HG02981 (cell line): ENCODE measurements at regions not wholly inside any gene's neighbourhood (a gene's known extent, or its start where the extent isn't known, plus 50 kb on each side); places are given as distances from the start of the nearest gene placed in this dataset.

Source experiments
- ATAC-seq: cut with Tn5 transposase; IDR thresholded peaks from one replicate; pipeline ENCODE4 v1.9.1; 2021; ENCODE audit warnings: mild to moderate bottlenecking, moderate library complexity; ENCODE audit not compliant: unreplicated experiment

DNA sequence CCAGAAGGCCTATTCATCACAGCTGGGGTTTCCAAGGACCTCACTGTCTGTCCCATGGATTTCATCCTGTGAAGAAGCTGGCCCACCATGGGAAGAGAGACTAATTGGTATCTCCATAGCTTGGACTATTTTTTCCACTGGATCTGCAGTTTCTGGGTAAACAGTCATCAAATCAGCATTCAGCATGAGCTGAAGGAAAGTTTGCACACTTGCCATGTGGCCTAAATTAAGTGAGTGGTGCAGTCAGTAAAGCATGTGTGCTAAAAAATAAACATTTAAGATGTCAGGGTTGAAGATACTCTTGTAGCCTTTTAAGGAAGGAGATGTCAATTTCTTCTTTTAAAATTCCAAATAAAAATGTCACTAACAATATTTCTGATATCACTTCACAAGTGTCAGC is 381.1 kb upstream of the ZMIZ1 start:
- no peak for ATAC-seq

DNA sequence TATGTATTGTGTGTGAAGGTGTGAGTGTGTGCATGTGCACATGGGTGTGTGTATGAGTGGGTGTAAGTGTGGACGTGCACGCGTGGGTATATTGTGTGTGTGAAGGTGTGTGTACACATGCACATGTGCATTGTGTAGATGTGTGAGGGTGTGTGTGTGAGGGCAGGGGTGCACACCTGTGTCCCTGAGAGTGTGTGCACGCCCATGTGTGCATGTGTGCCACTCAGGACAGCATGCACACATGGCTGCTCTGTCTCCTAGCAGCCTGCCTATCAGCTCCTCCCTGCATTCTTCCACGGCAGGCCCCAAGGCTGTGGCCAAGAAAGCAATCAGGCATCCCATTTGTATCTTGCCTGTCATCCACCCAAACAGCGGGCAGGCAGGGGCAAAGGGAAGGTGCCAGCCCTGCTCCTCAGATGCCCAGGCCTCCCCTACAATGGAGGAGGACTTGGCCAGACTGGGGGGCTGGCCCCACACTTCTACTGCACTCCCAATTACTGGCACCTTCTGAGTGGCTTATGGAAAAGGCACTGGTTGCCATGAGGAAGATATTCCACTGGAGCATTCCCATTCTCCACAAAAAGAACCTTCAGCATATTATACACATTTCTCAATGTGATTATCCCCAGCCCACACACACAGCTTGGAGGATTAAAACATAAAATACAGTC is 380.4 kb upstream of the ZMIZ1 start:
- ATAC-seq, result no peak

- no peak for ATAC-seq
These were observed 379.7 kb upstream of the ZMIZ1 start for GRCh38 chr10:78688901-78689583.

DNA sequence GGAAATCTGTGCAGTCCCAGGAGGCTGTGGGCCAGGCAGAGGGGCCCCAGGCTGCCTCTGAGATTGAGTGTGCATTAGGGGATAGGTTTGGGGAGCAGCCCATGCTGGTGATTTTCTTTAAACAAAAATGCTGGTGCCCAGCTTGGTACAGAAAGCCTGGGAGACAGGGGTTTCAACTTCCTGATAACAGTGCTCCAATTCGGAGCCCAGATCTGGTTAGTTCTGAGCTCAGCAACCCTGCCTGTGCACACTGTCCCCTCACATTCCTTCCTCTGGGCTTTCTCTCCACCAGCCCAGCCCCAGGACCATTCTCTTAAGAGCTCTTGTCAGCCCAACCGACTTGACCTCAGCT is 379.2 kb upstream of the ZMIZ1 start:
- ATAC-seq, result no peak

GRCh38 chr10:78690354-78691111 is 378.2 kb upstream of the ZMIZ1 start:
- no peak for ATAC-seq

- no peak for ATAC-seq
These were observed 377.3 kb upstream of the ZMIZ1 start for GRCh38 chr10:78691301-78692030.

DNA sequence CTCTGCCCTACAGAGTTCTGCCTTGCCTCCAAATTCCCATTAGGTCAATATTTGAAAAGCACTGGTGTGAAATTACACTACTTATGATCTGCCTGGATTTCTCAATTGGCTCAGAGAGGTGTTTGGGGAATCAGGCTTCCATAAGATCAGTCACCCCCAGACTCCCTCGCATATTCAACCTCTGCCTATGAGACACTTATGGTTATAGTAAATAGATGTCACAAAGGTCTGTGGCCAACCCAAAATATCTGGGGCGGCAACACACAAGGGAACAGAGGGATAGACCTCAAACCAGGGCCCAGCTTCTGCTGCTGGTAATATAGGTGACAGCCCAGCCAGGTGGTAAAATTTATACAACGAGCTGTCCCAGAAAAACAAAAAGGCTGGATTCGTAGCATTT is 376.7 kb upstream of the ZMIZ1 start:
- no peak for ATAC-seq

- no peak for ATAC-seq
These were observed 372.9 kb upstream of the ZMIZ1 start for GRCh38 chr10:78695846-78696245.

- ATAC-seq, result no peak
These were observed 371.9 kb upstream of the ZMIZ1 start for GRCh38 chr10:78696791-78697395.

DNA sequence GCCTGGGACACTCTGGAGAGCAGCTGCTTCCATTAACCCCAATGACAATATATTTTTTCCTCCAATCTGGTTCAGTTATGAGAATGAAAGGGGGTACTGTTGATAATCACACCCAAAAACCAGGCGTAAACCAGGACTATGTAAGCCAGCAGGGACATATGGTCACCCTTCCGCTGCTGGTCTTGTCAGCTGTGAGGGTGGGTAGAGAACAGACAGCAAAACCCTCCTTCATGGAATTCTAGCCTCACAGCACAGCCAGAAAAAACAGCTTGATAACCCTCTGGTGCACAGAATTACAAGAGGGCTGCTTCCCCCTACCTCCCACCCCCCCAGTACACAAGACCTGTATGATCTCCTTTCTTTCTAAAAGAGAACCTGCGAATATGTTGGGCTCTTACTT is 368.8 kb upstream of the ZMIZ1 start:
- no peak for ATAC-seq

DNA sequence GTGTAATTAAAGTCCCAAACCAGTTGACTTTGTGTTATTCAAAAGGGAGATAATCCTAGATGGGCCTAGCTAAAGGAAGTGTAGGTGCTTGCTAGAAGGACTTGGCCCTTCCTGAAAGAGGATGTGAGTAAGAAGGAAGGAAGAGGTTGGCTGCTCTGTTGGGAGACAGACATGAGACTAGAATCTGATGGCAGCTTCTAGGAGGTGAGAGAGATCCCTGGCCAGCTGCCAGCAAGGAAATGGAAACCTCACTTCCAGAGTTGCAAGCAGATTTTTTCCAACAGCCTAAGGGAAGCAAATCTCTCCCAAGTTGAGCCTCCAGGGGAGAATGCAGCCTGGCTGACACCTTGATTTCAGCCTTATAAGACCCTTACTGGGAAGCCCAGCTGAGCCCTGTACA is 368.4 kb upstream of the ZMIZ1 start:
- ATAC-seq, result no peak

- no peak for ATAC-seq
These were observed 367.8 kb upstream of the ZMIZ1 start for GRCh38 chr10:78700816-78701520.

DNA sequence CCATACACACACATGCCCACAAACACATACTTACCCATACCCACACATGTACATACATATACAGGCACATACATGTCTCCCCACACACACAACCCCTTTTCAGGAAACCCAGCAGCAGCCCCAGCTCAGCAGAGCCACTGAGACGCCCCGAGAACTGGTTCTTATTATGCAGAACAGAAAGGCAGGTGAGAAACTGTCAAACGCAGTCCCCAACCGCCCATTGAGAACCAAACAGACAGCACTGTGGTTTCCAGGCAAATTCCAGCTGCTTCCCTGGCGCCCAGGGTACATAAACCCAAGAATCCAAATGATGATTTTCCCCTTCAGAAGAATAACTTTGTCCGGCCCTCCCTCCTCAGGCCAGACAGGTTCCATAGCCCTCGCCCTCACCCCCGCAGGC is 366.6 kb upstream of the ZMIZ1 start:
- no peak for ATAC-seq

GRCh38 chr10:78702876-78703275 is 365.9 kb upstream of the ZMIZ1 start:
- no peak for ATAC-seq

GRCh38 chr10:78703593-78703992 is 365.2 kb upstream of the ZMIZ1 start:
- no peak for ATAC-seq

- no peak for ATAC-seq
These were observed 362.5 kb upstream of the ZMIZ1 start for GRCh38 chr10:78706256-78706655.

DNA sequence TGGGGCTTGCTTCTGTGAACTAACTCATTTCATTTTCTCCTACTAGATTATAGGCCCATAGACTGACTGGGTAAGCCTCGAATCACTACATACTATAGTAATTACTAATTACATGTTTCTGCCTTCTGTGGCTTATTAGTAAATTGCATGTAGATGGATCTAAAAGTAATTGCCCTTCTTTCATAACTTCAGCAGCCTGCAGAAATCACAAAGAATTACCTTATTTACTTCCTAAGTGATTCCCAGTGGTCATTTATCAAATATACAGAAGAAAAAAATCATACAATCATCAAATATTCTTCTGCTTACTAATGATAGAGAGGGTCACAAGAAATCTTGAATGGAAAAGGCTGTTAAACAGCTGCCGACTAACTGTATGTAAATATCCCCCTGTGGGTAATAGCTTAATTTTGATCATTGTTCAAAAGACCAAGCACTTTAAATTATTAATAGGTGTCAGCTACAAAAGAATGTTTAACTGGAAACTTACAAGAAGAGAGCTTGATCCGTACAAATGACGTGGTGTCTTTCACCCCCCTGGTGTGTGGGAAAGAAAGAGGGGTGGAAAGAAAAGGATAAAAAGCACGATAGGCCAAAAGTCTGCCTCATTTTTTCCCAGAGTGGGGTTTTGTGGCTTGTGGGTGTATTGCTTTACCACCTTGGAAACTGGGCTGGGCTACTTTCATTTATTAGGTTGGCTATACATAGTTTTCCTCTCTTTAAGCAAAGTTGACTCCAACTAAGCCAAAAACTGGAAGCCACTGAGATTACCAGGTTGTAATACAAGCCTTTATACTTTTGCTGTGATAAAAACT is 361.8 kb upstream of the ZMIZ1 start:
- ATAC-seq, result no peak

- ATAC-seq, result no peak
These were observed 361.0 kb upstream of the ZMIZ1 start for GRCh38 chr10:78707745-78708144.

DNA sequence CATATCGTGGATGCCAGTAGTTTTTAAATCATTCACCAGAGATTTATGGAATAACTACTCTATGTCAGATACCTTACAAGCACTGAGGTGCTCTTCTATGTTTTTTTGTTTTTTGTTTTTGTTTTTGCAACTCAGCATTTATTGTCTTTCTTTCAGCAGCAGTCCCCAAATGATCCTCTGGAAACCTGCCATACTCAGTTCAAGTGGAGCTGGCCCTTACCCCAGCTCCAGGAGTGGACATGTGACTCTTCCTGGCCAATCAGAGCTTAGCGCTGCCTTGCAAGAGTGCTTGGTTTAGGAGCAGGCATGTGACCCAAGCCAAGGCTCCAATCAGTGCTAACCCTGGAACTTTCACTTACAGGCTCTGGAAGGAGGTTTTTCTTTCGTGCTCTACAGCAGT is 356.6 kb upstream of the ZMIZ1 start:
- no peak for ATAC-seq

GRCh38 chr10:78713659-78714058 is 355.1 kb upstream of the ZMIZ1 start:
- no peak for ATAC-seq
